ENCODE measurements at regions not wholly inside any gene's neighbourhood (a gene's known extent, or its start where the extent isn't known, plus 50 kb on each side); places are given as distances from the start of the nearest gene placed in this dataset.
"Not testable (repeated sequence)": the region's sequence is repeated elsewhere in the genome, so short reads cannot be mapped to it uniquely, and the experiment has no call there.

DNA sequence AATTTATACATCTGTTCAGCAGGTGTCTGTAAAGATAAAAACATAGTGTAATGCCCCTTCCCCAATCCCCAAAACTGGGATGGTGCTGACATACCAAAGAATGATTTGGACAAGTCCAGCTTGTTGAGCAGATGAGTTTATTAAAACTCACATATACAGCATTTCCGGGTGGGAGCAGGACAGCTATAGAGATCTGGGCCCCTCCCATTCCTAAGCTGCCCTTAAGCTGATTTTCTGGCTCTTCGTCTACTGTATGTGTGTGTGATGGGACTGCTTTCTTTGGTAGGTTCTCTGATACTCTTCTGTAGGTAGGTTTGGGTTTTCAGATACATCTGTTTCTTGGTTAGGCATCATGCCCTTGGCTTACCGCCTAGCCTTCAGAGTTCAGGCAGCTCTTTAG, 703.7 kb upstream of the PCDH10 start:
- TF ChIP-seq, protein P1, sequence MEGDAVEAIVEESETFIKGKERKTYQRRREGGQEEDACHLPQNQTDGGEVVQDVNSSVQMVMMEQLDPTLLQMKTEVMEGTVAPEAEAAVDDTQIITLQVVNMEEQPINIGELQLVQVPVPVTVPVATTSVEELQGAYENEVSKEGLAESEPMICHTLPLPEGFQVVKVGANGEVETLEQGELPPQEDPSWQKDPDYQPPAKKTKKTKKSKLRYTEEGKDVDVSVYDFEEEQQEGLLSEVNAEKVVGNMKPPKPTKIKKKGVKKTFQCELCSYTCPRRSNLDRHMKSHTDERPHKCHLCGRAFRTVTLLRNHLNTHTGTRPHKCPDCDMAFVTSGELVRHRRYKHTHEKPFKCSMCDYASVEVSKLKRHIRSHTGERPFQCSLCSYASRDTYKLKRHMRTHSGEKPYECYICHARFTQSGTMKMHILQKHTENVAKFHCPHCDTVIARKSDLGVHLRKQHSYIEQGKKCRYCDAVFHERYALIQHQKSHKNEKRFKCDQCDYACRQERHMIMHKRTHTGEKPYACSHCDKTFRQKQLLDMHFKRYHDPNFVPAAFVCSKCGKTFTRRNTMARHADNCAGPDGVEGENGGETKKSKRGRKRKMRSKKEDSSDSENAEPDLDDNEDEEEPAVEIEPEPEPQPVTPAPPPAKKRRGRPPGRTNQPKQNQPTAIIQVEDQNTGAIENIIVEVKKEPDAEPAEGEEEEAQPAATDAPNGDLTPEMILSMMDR (IDR thresholded peaks at IDR 0.05), result no peak
- TF ChIP-seq POLR2AphosphoS5 (IDR thresholded peaks at IDR 0.05) (no peak), POLR2A (IDR thresholded peaks at IDR 0.05) (no peak)
- intact Hi-C loops (cut with DNase I), result no loop called here
- Histone ChIP-seq H3K27ac (no peak overlapping the region), H3K9me3 (no peaks in the 10 kb centered on the region), H3K4me1 (replicated peaks) (no peaks in the 10 kb centered on the region), H3K27me3 (replicated peaks; ENCODE audit: insufficient read depth) (no peaks in the 10 kb centered on the region), H3K36me3 (no peaks in the 10 kb centered on the region), H3K4me3 (no peak overlapping the region)
- 93% methylated on average over 3 of the region's 3 CpGs for WGBS
- no peak for DNase-seq (ENCODE audit: low spot score)

DNA sequence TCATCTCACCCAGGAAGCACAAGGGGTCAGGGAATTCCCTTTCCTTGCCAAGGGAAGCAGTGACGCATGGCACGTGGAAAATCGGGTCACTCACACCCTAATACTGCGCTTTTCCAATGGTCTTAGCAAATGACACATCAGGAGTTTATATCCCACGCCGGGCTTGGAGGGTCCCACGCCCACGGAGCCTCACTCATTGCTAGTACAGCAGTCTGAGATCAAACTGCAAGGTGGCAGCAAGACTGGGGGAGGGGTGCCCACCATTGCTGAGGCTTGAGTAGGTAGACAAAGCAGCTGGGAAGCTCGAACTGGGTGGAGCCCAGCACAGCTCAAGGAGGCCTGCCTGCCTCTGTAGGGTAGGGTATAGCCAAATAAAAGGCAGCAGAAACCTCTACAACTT, 691.1 kb upstream of the PCDH10 start:
- H3K4me1 ChIP-seq (replicated peaks); DNase-seq (ENCODE audit: low spot score); H3K4me3 ChIP-seq; H3K36me3 ChIP-seq; H3K9me3 ChIP-seq; H3K27me3 ChIP-seq (replicated peaks; ENCODE audit: insufficient read depth); intact Hi-C loops (cut with DNase I); H3K27ac ChIP-seq: not testable (repeated sequence)
- WGBS, result 86% methylated on average over 9 of the region's 9 CpGs

DNA sequence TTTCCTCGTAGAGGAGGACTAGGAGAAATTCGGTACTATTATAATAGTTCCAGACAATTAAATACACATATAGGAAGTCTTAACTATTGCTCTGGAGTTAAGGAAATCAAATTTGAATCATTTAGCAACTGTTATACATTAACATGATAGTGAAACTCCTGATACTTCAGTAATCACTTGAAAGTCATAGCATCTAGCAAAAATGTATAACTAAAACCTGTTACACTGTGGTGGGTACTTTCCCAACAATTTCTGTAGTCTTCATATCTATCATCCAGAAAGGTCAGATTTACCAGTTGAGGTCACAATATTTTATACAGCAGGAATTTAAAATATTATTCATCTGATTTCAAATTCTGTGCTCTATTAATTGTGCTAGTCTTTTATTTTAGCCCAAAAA, 669.6 kb upstream of the PCDH10 start:
- no peaks in the 10 kb centered on the region for H3K27me3 ChIP-seq (replicated peaks; ENCODE audit: insufficient read depth)
- WGBS, result 89% methylated on average over 2 of the region's 2 CpGs
- no peaks in the 10 kb centered on the region for H3K36me3 ChIP-seq
- TF ChIP-seq, protein P1 (IDR thresholded peaks at IDR 0.05), result no peak
- TF ChIP-seq POLR2AphosphoS5 (IDR thresholded peaks at IDR 0.05) (no peak), POLR2A (IDR thresholded peaks at IDR 0.05) (no peak)
- H3K4me1 ChIP-seq (replicated peaks), result no peaks in the 10 kb centered on the region
- intact Hi-C loops (cut with DNase I), result no loop called here
- H3K4me3 ChIP-seq, result no peak overlapping the region
- no peak for DNase-seq (ENCODE audit: low spot score)
- H3K27ac ChIP-seq, result no peak overlapping the region
- H3K9me3 ChIP-seq, result no peaks in the 10 kb centered on the region

DNA sequence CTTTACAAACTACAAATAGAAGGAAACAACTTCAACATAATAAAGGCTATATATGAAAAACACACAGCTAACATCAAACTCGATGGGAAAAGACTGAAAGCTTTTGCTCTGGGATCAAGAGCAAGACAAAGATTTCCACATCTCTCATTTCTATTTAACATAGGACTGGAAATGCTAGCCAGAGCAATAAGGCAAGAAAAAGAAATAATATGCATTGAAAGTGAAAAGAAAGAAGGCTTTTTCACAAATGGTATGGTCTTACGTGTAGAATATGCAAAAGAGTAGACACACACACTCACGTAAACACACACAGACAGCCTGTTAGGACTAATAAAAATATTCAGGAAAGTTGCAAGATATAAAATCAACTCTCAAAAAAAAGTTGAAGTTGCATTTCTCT, 660.5 kb upstream of the PCDH10 start:
- Histone ChIP-seq H3K4me3 (no peak overlapping the region), H3K27me3 (replicated peaks; ENCODE audit: insufficient read depth) (no peaks in the 10 kb centered on the region), H3K9me3 (no peaks in the 10 kb centered on the region), H3K27ac (no peak overlapping the region), H3K4me1 (replicated peaks) (no peaks in the 10 kb centered on the region), H3K36me3 (no peaks in the 10 kb centered on the region)
- DNase-seq (ENCODE audit: low spot score), result no peak
- intact Hi-C loops (cut with DNase I), result no loop called here
- 79% methylated on average over 3 of the region's 3 CpGs for WGBS
- no peak for TF ChIP-seq POLR2AphosphoS5 (IDR thresholded peaks at IDR 0.05)
- TF ChIP-seq POLR2A (IDR thresholded peaks at IDR 0.05), result no peak
- TF ChIP-seq, protein P1 (IDR thresholded peaks at IDR 0.05), result no peak

DNA sequence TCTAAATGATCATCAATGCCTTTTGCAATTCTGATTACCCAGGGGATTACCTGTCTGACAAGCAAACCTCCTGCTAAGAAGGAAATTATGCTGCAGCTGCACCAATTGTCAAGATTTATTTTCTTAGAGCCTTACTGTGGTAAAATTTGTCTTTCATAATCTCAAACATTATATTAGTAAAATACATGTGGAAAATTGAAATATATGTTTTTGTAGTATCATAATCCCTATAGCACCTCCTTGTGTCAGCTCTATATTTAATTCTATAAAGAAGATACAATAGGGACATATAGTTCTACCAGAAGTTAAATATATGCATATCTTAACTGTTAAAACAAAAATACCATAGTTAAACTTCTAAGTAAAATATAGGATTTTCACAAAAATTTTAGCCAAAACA, 655.6 kb upstream of the PCDH10 start:
- H3K9me3 ChIP-seq, result no peaks in the 10 kb centered on the region
- no peaks in the 10 kb centered on the region for H3K27me3 ChIP-seq (replicated peaks; ENCODE audit: insufficient read depth)
- TF ChIP-seq POLR2A (IDR thresholded peaks at IDR 0.05) (no peak), POLR2AphosphoS5 (IDR thresholded peaks at IDR 0.05) (no peak)
- TF ChIP-seq, protein P1 (IDR thresholded peaks at IDR 0.05), result no peak
- no peak for DNase-seq (ENCODE audit: low spot score)
- H3K4me1 ChIP-seq (replicated peaks), result no peaks in the 10 kb centered on the region
- H3K27ac ChIP-seq, result no peak overlapping the region
- intact Hi-C loops (cut with DNase I), result no loop called here
- H3K4me3 ChIP-seq, result no peak overlapping the region
- H3K36me3 ChIP-seq, result no peaks in the 10 kb centered on the region

DNA sequence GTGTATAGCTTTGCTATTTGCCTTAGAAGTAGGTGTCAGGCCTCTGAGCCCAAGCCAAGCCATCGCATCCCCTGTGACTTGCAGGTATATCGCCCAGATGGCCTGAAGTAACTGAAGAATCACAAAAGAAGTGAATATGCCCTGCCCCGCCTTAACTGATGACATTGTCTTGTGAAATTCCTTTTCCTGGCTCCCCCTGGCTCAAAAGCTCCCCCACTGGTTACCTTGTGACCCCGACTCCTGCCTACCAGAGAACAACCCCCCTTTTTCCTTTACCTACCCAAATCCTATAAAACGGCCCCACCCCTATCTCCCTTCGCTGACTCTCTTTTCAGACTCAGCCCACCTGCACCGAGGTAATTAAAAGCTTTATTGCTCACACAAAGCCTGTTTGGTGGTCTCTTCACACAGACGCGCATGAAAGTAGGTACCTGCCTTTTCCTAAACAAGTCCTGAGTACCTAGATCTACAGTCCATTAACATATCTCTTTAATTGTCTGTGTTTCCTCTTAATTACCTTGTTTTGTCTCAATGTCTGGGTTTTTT, 653.8 kb upstream of the PCDH10 start:
- H3K4me1 ChIP-seq (replicated peaks); DNase-seq (ENCODE audit: low spot score); H3K27ac ChIP-seq; intact Hi-C loops (cut with DNase I); H3K27me3 ChIP-seq (replicated peaks; ENCODE audit: insufficient read depth); H3K9me3 ChIP-seq; H3K4me3 ChIP-seq; H3K36me3 ChIP-seq: not testable (repeated sequence)
- WGBS, result 52% methylated on average over 9 of the region's 9 CpGs

All from prostate gland (tissue), 2 donors.